ENCODE measurements at regions not wholly inside any gene's neighbourhood (a gene's known extent, or its start where the extent isn't known, plus 50 kb on each side); places are given as distances from the start of the nearest gene placed in this dataset.

DNA sequence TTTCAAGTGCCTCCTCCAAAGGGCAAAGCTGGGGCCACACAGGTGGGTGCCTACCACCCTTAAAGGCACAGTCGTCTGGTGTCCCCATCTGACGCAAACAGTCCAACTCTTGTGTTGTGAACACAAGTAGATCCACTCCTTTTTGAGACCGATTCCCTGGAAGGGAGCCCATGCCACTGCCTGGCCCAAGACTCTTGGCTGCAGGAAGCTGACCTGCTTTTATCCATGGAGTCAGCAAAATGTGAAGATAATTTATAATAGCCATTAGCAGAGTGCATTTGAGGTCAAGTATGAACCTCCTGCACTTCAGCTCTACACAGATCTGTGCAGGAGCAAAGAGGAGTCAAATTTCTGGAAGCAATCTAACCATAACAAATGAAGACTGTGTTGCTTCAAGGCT is 68.5 kb downstream of the ADM start:
- TF ChIP-seq, protein P1, sequence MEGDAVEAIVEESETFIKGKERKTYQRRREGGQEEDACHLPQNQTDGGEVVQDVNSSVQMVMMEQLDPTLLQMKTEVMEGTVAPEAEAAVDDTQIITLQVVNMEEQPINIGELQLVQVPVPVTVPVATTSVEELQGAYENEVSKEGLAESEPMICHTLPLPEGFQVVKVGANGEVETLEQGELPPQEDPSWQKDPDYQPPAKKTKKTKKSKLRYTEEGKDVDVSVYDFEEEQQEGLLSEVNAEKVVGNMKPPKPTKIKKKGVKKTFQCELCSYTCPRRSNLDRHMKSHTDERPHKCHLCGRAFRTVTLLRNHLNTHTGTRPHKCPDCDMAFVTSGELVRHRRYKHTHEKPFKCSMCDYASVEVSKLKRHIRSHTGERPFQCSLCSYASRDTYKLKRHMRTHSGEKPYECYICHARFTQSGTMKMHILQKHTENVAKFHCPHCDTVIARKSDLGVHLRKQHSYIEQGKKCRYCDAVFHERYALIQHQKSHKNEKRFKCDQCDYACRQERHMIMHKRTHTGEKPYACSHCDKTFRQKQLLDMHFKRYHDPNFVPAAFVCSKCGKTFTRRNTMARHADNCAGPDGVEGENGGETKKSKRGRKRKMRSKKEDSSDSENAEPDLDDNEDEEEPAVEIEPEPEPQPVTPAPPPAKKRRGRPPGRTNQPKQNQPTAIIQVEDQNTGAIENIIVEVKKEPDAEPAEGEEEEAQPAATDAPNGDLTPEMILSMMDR (IDR thresholded peaks at IDR 0.05): no peak
- TF ChIP-seq TP53 (CRISPR knock-in tag; IDR thresholded peaks at IDR 0.05) (no peak), POLR2A (IDR thresholded peaks at IDR 0.05; ENCODE audit: low read length) (no peak), JUNB (IDR thresholded peaks at IDR 0.05) (no peak), JUN (IDR thresholded peaks at IDR 0.05) (no peak)
- TF ChIP-seq, protein P2, sequence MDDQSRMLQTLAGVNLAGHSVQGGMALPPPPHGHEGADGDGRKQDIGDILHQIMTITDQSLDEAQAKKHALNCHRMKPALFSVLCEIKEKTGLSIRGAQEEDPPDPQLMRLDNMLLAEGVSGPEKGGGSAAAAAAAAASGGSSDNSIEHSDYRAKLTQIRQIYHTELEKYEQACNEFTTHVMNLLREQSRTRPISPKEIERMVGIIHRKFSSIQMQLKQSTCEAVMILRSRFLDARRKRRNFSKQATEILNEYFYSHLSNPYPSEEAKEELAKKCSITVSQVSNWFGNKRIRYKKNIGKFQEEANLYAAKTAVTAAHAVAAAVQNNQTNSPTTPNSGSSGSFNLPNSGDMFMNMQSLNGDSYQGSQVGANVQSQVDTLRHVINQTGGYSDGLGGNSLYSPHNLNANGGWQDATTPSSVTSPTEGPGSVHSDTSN (IDR thresholded peaks at IDR 0.05): no peak
